NCI-H748 (cell line): ENCODE measurements at regions not wholly inside any gene's neighbourhood (a gene's known extent, or its start where the extent isn't known, plus 50 kb on each side); places are given as distances from the start of the nearest gene placed in this dataset.
"Not testable (repeated sequence)": the region's sequence is repeated elsewhere in the genome, so short reads cannot be mapped to it uniquely, and the experiment has no call there.

Experiments used
- DNase-seq: peaks from one replicate; lab custom pipeline; 2025; ENCODE audit not compliant: unreplicated experiment; lab: John Stamatoyannopoulos, UW

DNA sequence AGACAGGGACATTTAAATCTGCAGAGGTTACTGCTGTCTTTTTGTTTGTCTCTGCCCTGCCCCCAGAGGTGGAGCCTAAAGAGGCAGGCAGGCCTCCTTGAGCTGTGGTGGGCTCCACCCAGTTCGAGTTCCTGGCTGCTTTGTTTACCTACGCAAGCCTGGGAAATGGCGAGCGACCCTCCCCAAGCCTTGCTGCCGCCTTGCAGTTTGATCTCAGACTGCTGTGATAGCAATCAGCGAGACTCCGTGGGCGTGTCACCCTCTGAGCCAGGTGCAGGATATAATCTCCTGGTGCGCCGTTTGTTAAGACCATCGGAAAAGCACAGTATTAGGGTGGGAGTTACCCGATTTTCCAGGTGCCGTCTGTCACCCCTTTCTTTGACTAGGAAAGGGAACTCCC, 93.3 kb downstream of the ANKRD30BL start:
- not testable (repeated sequence) for DNase-seq

DNA sequence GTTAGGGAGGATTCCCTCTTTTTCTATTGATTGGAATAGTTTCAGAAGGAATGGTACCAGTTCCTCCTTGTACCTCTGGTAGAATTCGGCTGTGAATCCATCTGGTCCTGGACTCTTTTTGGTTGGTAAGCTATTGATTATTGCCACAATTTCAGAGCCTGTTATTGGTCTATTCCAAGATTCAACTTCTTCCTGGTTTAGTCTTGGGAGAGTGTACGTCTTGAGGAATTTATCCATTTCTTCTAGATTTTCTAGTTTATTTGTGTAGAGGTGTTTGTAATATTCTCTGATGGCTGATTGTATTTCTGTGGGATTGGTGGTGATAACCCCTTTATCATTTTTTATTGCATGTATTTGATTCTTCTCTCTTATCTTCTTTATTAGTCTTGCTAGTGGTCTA, 96.4 kb downstream of the ANKRD30BL start:
- DNase-seq: peak; percentile 35

DNA sequence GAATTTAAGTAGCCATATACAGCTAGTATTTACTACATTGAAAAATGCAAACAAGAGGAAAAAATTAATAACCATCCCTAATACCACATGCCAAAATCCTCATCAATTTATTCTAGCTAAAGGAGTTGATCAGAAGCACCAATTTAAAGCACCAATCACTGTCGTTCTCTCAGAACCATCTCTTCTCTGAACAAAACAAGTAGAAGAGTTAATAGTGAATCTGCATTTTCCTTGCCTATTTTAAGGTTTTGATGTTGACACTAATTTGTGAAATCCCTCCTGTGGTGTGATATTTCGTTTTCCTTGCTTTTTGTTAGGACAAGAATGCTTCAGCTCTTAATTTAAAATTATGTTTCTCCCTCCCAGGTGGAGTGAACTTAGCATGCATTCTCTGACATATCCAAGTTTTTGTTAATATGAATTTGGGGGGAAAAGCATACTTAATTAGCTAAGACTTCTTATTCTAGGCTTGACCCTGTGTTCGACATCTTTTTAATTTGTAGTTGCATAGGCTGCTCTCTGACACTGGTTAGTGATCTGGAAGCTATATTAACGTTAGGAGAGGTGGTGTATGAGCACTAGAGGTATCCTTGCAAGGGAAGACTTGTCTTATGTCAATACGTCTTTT, 122.0 kb downstream of the ANKRD30BL start:
- DNase-seq: not testable (repeated sequence)

DNA sequence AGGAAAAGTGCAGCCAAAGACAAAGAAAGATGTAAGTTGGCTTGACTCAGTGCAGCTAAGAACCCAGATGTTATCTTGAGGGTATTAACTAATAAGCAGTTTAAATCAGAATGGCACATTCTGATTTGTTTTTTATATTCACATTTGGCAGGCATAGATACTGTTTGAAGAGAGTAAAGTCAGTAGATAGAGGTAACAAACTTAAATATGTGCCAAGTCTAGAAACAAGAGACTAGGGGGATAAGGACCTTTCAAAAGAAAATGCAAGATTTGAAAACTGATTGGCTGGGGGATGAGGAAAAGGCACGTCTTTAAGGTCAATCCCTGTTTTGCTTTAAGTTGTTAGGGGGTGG, 122.9 kb downstream of the ANKRD30BL start:
- DNase-seq: not testable (repeated sequence)

DNA sequence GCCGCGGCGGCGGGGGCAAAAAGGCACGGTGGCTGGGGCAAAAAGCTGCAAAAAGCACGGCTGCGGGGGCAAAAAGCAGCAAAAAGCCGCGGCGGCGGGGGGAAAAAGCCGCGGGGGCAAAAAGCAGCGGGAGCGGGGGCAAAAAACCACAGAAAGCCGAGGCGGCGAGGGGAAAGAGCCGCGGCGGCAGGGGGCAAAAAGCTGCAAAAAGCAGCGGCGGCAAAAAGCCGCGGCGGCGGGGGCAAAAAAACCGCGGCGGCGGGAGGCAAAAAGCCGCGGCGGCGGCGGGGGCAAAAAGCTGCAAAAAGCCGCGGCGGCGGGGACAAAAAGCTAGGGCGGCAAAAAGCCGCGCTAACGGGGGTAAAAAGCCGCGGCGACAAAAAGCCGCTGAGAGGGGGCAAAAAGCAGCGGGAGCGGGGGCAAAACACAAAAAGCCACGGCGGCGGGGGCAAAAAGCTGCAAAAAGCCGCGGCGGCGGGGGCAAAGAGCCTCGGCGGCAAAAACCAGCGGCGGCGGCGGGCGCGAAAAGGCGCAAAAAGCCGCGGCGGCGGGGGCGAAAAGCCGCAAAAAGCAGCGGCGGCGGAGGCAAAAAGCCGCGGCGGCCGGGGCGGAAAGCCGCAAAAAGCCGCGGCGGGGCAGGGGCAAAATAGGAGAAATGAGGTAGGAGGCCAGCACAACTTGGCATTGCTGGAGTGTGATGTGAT, 123.4 kb downstream of the ANKRD30BL start:
- DNase-seq: peak; percentile 28

DNA sequence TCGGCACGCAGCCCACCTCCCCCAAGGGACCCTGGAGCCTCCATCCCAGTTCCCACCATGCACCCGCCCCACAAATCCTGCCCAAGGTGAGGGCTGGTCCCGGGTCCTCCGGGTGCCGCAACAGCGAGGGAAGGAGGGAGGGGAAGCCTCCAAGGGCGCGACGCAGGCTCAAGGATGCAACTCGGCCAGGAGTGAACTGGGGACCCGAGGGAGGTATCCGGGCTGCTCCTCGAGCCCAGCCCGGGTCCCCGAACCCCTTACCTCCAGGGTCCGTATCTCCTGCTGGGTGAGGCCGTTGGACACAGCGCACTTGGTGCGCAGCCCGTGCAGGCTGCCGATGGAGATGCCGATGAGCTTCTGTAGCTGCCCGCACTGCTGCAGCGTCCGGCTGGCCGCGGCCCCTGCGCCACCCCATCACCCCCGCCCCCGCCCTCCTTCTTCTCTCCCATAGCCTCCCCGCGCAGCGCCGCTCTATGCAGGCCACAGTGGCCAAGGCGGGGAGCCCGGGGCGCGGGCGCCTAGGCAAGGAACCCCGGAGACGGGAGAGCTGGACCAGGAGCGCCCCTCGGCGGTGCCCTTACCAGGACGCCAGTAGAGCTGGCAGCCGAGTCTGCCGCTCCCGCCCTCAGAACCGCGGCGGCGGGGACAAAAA, 124.1 kb downstream of the ANKRD30BL start:
- DNase-seq: peak; percentile 25

DNA sequence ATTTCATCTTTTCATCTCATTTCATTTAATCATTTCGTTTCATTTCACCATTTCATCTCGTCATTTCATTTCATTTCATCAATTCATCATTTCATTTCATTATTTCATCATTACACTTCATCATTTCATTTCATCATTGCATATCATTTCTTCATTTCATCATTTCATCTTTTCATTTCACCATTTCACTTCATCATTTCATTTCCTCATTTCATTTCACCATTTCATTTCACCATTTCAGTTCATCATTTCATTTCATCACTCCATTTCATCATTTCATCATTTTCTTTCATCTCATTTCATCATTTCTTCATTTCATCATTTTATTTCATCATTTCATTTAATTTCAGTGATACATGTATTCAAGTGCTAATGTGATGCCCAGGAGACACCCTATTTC, 127.1 kb downstream of the ANKRD30BL start:
- no peak for DNase-seq

DNA sequence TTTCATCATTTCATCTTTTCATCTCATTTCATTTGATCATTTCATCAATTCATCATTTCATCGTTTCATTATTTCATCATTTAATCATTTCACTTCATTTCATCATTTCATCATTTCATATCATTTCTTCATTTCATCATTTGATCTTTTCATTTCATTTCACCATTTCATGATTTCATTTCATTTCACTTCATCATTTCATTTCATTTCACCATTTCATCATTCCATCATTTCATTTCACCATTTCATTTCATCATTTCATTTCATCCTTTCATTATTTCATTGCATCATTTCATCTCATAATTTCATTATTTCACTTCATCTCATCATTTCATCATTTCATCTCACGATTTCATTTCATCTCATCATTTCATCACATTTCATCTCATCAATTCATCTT, 127.8 kb downstream of the ANKRD30BL start:
- no peak for DNase-seq

DNA sequence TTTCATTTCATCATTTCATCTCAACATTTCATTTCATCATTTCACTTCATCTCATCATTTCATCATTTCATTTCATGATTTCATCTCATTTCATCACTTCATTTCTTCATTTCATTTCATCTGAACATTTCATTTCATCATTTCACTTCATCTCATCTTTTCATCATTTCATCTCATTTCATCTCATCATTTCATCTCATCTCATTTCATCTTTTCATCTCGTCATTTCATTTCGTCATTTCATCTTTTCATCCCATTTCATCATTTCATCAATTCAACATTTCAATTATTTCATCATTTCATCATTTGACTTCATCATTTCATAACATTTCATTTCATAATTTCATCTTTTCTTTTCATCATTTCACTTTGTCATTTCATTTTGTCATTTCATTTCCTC, 128.4 kb downstream of the ANKRD30BL start:
- DNase-seq: no peak

DNA sequence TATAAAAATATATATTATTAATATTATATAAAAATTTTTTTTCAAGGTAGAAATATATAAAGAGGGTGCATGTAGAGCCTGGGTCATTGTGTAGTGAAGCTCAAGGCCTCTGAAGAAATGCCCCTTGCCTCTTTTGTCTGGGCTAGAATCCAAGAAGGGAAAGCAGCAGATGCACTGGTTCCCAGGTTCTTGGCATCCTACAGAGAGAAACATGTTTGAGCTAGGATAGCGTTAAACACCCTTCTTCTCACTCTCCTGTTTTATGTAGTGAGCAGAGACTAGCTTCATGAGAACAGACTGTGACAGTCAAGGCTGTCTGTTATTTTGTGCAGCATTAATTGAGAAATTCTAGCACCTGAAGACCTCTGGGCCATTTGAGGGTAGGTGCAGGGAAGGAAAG, 149.7 kb downstream of the ANKRD30BL start:
- DNase-seq: not testable (repeated sequence)

DNA sequence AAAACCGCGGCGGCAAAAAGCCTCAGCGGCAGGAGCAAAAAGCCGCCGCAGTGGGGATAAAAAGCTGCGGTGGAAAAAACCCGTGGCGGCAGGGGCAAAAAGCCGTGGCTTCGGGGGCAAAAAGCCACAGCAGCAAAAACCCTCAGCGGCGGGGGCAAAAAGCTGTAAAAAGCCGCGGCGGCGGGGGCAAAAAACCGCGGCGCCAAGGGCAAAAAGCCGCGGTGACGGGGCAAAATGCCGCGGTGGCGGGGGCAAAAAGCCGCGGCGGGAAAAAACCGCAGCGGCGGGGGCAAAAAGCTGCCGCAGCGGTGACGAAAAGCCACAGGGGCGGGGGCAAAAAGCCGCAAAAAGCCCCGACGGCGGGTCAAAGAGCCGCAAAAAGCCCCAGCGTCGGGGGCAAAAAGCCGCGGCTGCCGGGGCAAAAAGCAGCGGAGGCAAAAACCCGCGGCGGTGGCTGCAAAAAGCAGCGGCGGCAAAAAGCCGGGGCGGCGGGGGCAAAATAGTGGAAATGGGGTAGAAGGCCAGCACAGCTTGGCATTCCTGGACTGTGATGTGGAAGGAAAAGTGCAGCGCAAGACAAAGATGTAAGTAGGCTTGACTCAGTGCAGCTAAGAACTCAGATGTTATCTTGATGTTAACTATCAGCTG, 151.8 kb downstream of the ANKRD30BL start:
- no peak for DNase-seq

DNA sequence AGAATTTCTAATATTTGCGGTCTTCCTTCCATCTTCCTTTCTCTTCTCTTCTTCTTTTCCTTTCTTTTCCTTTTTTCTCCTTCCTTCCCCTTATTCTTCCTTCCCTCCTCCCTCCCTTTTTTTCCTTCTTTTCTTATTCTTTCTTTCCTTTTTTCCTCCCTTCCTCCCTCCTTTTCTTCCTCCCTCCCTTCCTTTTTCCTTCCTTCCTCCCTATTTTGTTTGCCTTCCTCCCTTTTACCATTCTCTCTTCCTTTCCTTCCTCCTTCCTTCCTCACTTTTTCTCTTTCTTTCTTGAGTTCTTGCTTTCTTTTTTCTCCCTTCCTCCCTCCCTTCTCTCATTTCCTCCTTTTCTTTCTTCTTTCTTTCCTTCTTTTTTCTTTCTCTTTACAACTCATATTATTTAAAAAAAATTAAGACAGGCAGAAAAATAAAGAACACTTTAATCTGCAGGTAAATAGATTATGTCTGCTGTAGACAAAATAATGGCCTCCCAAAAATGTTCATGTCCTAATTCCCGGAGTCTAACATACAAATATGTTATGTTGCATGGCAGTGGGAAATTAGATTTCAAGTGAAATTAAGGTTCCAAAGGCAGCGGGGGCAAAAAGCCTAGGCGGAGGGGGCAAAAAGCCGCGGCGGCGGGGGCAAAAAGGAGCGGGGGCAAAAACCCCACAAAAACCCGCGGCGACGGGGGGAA, 152.4 kb downstream of the ANKRD30BL start:
- DNase-seq: no peak

DNA sequence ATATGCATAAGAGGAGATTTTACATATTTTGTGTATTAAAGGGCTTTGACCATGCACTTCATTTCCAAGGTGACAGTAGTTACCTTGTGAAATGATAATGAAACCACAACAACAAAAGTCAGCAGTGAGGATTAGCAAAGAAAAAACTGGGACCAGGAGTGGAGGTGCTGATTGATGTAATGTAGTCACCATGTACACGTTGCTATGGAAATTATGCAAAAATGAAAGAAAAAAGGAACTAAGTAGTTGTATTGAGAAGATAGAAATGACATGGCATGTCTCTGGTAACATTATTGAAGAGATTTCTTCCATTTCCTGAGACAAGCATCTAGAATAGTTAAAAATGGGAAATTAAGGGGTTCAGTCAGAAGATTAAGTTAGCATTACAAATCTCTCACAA, 171.0 kb downstream of the ANKRD30BL start:
- not testable (repeated sequence) for DNase-seq

DNA sequence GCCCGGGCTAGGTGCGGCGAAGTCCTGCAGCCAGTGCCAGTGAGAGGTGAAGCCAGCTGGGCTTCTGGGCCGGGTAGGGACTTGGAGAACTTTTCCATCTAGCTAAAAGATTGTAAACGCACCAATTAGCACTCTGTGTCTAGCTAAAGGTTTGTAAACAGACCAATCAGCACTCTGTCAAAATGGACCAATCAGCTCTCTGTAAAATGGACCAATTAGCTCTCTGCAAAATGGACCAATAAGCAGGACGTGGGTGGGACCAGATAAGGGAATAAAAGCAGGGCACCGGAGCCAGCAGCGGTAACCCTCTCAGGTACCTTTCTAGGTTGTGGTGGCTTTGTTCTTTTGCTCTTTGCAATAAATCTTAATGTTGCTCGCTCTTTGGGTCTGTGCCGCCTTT, 195.1 kb downstream of the ANKRD30BL start:
- peak; percentile 57 for DNase-seq

DNA sequence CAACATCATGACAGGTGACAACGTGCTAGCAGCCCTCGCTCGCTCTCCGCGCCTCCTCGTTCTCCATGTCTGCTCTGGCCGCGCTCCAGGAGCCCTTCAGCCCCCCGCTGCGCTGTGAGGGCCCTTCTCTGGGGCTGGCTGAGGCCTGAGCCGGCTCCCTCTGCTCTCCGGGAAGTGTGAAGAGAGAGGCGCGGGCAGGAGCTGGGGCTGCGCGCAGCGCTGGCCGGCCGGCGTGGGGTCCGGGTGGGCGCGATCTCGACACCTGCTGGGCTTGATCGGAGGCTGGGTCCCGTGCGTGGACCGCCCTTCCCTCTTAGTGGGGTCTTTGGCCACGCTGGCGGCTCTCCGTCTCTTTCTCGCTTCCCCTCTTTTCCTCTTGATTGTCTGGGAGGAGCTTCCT, 195.5 kb downstream of the ANKRD30BL start:
- peak; percentile 39 for DNase-seq

DNA sequence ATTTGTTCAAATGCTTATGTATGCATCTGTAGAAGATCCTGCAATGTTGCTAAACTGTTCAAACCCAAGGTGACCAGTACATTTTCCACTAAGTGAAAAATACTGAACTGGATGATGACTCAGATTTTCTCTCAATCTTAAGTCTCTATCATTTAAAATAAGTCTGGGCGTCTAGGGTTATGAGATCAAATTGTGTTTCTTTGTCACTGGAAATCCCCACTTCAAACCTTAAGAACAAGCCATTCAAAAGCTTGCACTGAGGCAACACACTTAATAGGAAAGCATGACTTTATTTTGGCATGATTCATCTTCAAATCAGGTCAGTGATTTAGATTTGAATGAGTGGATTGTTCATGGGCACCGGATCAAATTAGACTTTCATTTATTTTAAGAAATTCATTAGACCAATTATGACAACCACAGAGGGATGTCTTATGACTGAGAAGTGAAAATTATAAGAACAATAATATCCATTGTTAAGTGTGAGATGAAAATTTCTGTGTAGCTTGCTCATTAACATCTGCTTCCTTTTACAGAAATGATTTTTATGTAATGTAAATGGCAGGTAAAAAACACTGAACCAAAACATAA, 203.6 kb downstream of the ANKRD30BL start:
- DNase-seq: not testable (repeated sequence)

DNA sequence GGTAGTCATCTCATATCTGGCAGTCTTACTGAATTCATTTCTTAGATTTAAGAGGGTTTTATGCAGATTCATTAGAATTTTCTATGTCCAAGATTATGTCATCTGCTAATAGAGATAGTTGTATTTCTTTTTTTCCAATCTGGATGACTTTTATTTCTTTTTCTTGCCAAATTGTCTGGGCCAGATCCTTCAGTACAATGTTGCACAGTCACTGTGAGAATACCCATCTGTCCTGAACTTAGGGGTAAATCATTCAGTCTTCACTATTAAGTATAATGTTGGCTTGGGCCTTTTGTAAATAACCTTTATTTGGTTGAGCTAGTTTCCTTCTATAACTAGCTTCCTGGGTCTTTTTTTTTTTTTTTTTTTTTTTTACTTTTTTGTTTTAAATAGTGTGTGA, 213.1 kb downstream of the ANKRD30BL start:
- not testable (repeated sequence) for DNase-seq

DNA sequence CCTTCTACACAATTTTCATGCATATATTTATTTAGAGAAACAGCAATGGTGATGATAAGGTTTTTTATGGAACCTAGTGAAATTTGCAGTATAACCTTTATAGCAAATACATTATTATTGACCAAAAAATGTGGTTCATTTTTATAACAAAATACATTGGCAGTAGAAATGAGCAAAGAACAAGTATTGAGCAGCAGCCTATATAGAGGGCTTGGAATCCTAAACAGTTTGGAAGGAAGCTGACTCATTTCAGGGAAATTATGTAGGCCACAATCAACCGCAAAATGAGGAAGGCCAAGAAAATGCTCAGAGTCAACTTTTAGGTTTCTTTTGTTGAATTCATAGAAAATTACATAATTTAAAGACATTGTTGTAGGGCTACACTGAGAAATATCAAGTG, 238.5 kb downstream of the ANKRD30BL start:
- DNase-seq: not testable (repeated sequence)

DNA sequence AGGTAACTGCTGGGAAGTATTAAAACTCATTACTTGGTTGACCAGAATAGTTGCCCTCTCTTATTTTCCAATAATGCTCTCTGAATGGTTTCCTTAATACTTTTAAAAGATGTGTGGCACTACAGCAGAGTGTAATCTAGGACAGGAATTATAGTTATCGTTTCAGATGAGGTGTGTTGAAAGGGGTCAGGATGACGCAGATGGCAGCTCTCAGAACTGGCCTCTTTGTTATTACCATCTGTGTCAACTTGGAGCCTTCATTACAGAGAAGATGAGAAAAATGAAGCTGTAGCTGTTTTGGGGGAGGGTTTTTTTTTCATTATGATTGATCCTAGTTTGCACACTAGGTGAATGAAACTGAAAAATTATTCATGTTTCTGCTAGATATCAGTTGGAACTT, 238.9 kb downstream of the ANKRD30BL start:
- DNase-seq: not testable (repeated sequence)
